RWPE2 (cell line): ENCODE measurements at regions not wholly inside any gene's neighbourhood (a gene's known extent, or its start where the extent isn't known, plus 50 kb on each side); places are given as distances from the start of the nearest gene placed in this dataset.

Experiments used
- ATAC-seq: fragments of 200-7000 bp; cut with Tn5 transposase; 3 replicates; pipeline ENCODE4 v1.9.1; 2021; ENCODE audit warnings: low read depth
- DNase-seq: peaks from one replicate; pipeline ENCODE4 v3.0.0-alpha.2; 2020; ENCODE audit warnings: low spot score
- H3K27ac ChIP-seq: fragments of 450-650 bp; 2 replicates; pipeline ENCODE4 v1.5.1; 2017; ENCODE audit warnings: mild to moderate bottlenecking; ENCODE audit not compliant: poor library complexity, severe bottlenecking
- H3K27me3 ChIP-seq: fragments of 250-450 bp; sonication (Bioruptor Pico); 2 replicates; pipeline ENCODE4 v1.5.1; 2021; ENCODE audit warnings: mild to moderate bottlenecking, moderate library complexity; ENCODE audit not compliant: insufficient read depth, poor library complexity, severe bottlenecking
- H3K36me3 ChIP-seq: fragments of 250-450 bp; sonication (Bioruptor Pico); 2 replicates; pipeline ENCODE4 v1.5.1; 2020; ENCODE audit warnings: low read depth, mild to moderate bottlenecking, moderate library complexity
- H3K4me1 ChIP-seq: fragments of 250-450 bp; sonication (Bioruptor Pico); 2 replicates; pipeline ENCODE4 v1.5.1; 2021; ENCODE audit warnings: mild to moderate bottlenecking, moderate library complexity; ENCODE audit not compliant: insufficient read depth, poor library complexity, severe bottlenecking
- H3K4me3 ChIP-seq: fragments of 250-450 bp; sonication (Bioruptor Pico); 2 replicates; pipeline ENCODE4 v1.5.1; 2021; ENCODE audit warnings: mild to moderate bottlenecking, moderate library complexity; ENCODE audit not compliant: severe bottlenecking
- H3K9me3 ChIP-seq: fragments of 250-450 bp; sonication (Bioruptor Pico); 2 replicates; pipeline ENCODE4 v1.5.1; 2021; ENCODE audit warnings: mild to moderate bottlenecking, moderate library complexity; ENCODE audit not compliant: severe bottlenecking
- TF ChIP-seq, protein P1 (sequence below): fragments of 450-650 bp; IDR thresholded peaks from one replicate; pipeline ENCODE4 v1.5.1; 2017; ENCODE audit warnings: mild to moderate bottlenecking, moderate library complexity; ENCODE audit not compliant: poor library complexity, severe bottlenecking

DNA sequence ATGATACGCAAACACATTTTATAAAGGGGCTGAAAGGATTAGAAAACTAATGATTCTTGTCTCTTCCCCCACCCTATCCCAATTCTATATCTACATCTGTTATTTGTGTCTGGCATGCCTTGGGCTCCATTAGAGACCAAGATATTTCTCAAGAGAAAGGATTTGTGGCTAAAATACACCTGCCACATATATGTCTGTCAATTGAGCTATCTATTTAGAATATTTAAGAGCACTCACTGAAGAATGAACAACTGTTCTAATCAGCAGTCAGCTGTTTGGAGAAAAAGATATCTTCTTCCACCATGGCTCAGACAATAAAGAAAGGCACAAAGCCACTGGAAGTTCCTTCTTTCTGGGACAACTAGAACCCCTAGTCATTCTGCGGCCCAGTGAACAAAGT is 61.7 kb upstream of the LRRN1 start:
- TF ChIP-seq, protein P1, sequence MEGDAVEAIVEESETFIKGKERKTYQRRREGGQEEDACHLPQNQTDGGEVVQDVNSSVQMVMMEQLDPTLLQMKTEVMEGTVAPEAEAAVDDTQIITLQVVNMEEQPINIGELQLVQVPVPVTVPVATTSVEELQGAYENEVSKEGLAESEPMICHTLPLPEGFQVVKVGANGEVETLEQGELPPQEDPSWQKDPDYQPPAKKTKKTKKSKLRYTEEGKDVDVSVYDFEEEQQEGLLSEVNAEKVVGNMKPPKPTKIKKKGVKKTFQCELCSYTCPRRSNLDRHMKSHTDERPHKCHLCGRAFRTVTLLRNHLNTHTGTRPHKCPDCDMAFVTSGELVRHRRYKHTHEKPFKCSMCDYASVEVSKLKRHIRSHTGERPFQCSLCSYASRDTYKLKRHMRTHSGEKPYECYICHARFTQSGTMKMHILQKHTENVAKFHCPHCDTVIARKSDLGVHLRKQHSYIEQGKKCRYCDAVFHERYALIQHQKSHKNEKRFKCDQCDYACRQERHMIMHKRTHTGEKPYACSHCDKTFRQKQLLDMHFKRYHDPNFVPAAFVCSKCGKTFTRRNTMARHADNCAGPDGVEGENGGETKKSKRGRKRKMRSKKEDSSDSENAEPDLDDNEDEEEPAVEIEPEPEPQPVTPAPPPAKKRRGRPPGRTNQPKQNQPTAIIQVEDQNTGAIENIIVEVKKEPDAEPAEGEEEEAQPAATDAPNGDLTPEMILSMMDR: no peak
- Histone ChIP-seq H3K9me3 (peaks cover 4% of the 10 kb centered on the region), H3K27me3 (no peaks in the 10 kb centered on the region), H3K27ac (no peak overlapping the region), H3K36me3 (no peaks in the 10 kb centered on the region), H3K4me1 (no peaks in the 10 kb centered on the region), H3K4me3 (no peak overlapping the region)
- no peak for DNase-seq
- ATAC-seq: no peak

GRCh38 chr3:3735919-3736318 is 63.3 kb upstream of the LRRN1 start:
- no peak for DNase-seq
- no peak overlapping the region for H3K4me3 ChIP-seq
- peaks cover 4% of the 10 kb centered on the region for H3K9me3 ChIP-seq
- TF ChIP-seq, protein P1: no peak
- no peaks in the 10 kb centered on the region for H3K36me3 ChIP-seq
- no peaks in the 10 kb centered on the region for H3K4me1 ChIP-seq
- H3K27me3 ChIP-seq: no peaks in the 10 kb centered on the region
- H3K27ac ChIP-seq: no peak overlapping the region
- ATAC-seq: no peak

GRCh38 chr3:3734881-3735280 is 64.3 kb upstream of the LRRN1 start:
- no peak for ATAC-seq
- H3K27ac ChIP-seq: no peak overlapping the region
- no peak overlapping the region for H3K4me3 ChIP-seq
- TF ChIP-seq, protein P1: no peak
- peaks cover 4% of the 10 kb centered on the region for H3K9me3 ChIP-seq
- no peaks in the 10 kb centered on the region for H3K36me3 ChIP-seq
- H3K27me3 ChIP-seq: no peaks in the 10 kb centered on the region
- no peaks in the 10 kb centered on the region for H3K4me1 ChIP-seq
- no peak for DNase-seq

GRCh38 chr3:3729261-3729660 is 70.0 kb upstream of the LRRN1 start:
- Histone ChIP-seq H3K36me3 (no peaks in the 10 kb centered on the region), H3K27ac (no peak overlapping the region), H3K4me1 (no peaks in the 10 kb centered on the region), H3K27me3 (no peaks in the 10 kb centered on the region), H3K4me3 (no peak overlapping the region), H3K9me3 (no peaks in the 10 kb centered on the region)
- ATAC-seq (no peak), DNase-seq (no peak)
- TF ChIP-seq, protein P1: no peak

DNA sequence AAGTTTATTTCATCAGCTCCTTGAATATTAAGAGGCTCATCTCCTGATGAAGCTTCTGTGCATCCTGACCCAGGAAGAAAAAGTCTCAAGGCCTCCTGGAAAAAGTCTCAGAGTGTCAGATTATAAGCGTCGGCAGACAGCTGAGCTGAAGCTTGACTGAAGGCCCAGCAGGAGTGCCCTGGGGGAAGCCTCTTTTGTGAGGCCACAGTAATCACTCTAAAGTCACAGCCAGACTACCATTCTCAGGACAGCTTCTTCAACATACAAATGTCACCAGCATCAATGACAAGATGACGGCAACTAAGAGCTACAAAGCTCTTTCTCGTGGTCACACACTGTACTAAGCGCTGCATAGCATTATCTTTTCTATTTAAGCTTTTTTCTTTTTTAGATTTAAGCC is 72.7 kb upstream of the LRRN1 start:
- TF ChIP-seq, protein P1: no peak
- H3K27me3 ChIP-seq: no peaks in the 10 kb centered on the region
- ATAC-seq (no peak), DNase-seq (no peak)
- no peak overlapping the region for H3K27ac ChIP-seq
- H3K4me1 ChIP-seq: no peaks in the 10 kb centered on the region
- H3K9me3 ChIP-seq: no peaks in the 10 kb centered on the region
- no peaks in the 10 kb centered on the region for H3K36me3 ChIP-seq
- H3K4me3 ChIP-seq: no peak overlapping the region
